A549 (cell line): ENCODE measurements at regions not wholly inside any gene's neighbourhood (a gene's known extent, or its start where the extent isn't known, plus 50 kb on each side); places are given as distances from the start of the nearest gene placed in this dataset.

Experiments used
- ATAC-seq, 2 experiments: fragments of 200-7000 bp in 1 of 2; fragments of >200 bp in 1 of 2; cut with Nextera tagmentation in 1 of 2; cut with Tn5 transposase in 1 of 2; 3 replicates each; pipeline versions ENCODE4 v1.8.0 to v1.9.1; 2018 to 2020; ENCODE audit warnings: mild to moderate bottlenecking in 1 of 2, moderate library complexity in 1 of 2
- CTCF ChIA-PET: fragments of 300-600 bp; sonication (Branson Sonifier 250); formaldehyde crosslinking; extraction: SDS; loops from one replicate; lab custom pipeline; 2021; ENCODE audit warnings: antibody characterized with exemption, inconsistent platforms; lab: Yijun Ruan, JAX
- POLR2A ChIA-PET: fragments of 350-600 bp; formaldehyde crosslinking; extraction: SDS; loops from one replicate; lab custom pipeline; 2021; ENCODE audit warnings: antibody characterized with exemption, inconsistent platforms; lab: Yijun Ruan, JAX
- DNase-seq, 2 experiments: peaks; one replicate each; pipeline versions ENCODE4 v3.0.0 to v3.0.0-alpha.2; 2011 to 2016; ENCODE audit warnings: low read depth in 1 of 2, low spot score in 1 of 2
- FAIRE-seq: peaks from 2 replicates; lab custom pipeline; 2011; peaks lifted over from hg19 to GRCh38; lab: Jason Lieb, UNC
- H3K27ac ChIP-seq, 2 experiments: fragments of >200 bp; sonication (Bioruptor Twin); formaldehyde crosslinking; 3 replicates each; pipeline ENCODE4 v1.5.1; 2016 to 2017
- H3K4me1 ChIP-seq: fragments of >200 bp; sonication (Bioruptor Twin); formaldehyde crosslinking; 3 replicates; pipeline ENCODE4 v1.6.1; 2016
- H3K4me2 ChIP-seq: fragments of >200 bp; sonication (Bioruptor Twin); formaldehyde crosslinking; 3 replicates; pipeline ENCODE4 v1.6.1; 2016
- H3K4me3 ChIP-seq: fragments of >200 bp; sonication (Bioruptor Twin); formaldehyde crosslinking; 3 replicates; pipeline ENCODE4 v1.5.1; 2016
- H3K9me3 ChIP-seq: fragments of >200 bp; sonication (Bioruptor Twin); formaldehyde crosslinking; 3 replicates; pipeline ENCODE4 v1.6.1; 2016
- CBX2 ChIP-seq: fragments of 200-600 bp; sonication (generic); IDR thresholded peaks from 2 replicates; pipeline ENCODE4 v1.6.1; 2016; ENCODE audit warnings: low read depth, mild to moderate bottlenecking, borderline replicate concordance
- CEBPB ChIP-seq, 2 experiments: fragments of >200 bp in 1 of 2; sonication (Bioruptor Twin) in 1 of 2; formaldehyde crosslinking in 1 of 2; IDR thresholded peaks; 2 replicates each; pipeline ENCODE4 v1.6.1; 2012 to 2016
- EHF ChIP-seq: fragments of 250-450 bp; sonication (Bioruptor Pico); IDR thresholded peaks from 2 replicates; pipeline ENCODE4 v1.5.0; 2020; ENCODE audit warnings: mild to moderate bottlenecking
- EHMT2 ChIP-seq: fragments of 200-600 bp; sonication (generic); IDR thresholded peaks from 2 replicates; pipeline ENCODE4 v1.6.1; 2016; ENCODE audit warnings: antibody characterized with exemption, low read depth, mild to moderate bottlenecking, moderate library complexity
- ESRRA ChIP-seq: fragments of 150-350 bp; IDR thresholded peaks from 2 replicates; pipeline ENCODE4 v1.6.1; 2014; ENCODE audit warnings: mild to moderate bottlenecking, low read length, borderline replicate concordance
- FOSL2 ChIP-seq, 2 experiments: fragments of 450-650 bp in 1 of 2; fragments of >200 bp in 1 of 2; sonication (Bioruptor Twin) in 1 of 2; formaldehyde crosslinking; IDR thresholded peaks; 2 replicates each; pipeline versions ENCODE4 v1.5.0 to v1.6.1; 2016 to 2020; ENCODE audit warnings: mild to moderate bottlenecking in 1 of 2, moderate library complexity in 1 of 2
- FOXS1 ChIP-seq: fragments of 250-450 bp; sonication (Bioruptor Pico); IDR thresholded peaks from 2 replicates; pipeline ENCODE4 v1.5.0; 2020; ENCODE audit warnings: mild to moderate bottlenecking, moderate library complexity
- GATA3 ChIP-seq: IDR thresholded peaks from 2 replicates; pipeline ENCODE4 v1.6.1; 2012; ENCODE audit warnings: borderline replicate concordance
- HMGXB4 ChIP-seq: fragments of 250-450 bp; sonication (Bioruptor Pico); IDR thresholded peaks from 2 replicates; pipeline ENCODE4 v1.5.0; 2021; ENCODE audit warnings: mild to moderate bottlenecking, moderate library complexity, borderline replicate concordance
- HOXB13 ChIP-seq: fragments of 250-450 bp; sonication (Bioruptor Pico); IDR thresholded peaks from 2 replicates; pipeline ENCODE4 v1.5.0; 2020; ENCODE audit warnings: low read depth, mild to moderate bottlenecking, moderate library complexity
- HOXB5 ChIP-seq: fragments of 250-450 bp; sonication (Bioruptor Pico); IDR thresholded peaks from 2 replicates; pipeline ENCODE4 v1.5.0; 2020; ENCODE audit warnings: mild to moderate bottlenecking, moderate library complexity
- KDM1A ChIP-seq: fragments of 200-600 bp; sonication (generic); IDR thresholded peaks from 2 replicates; pipeline ENCODE4 v1.6.1; 2016; ENCODE audit warnings: low read depth, mild to moderate bottlenecking
- MYC ChIP-seq: IDR thresholded peaks from 2 replicates; pipeline ENCODE4 v1.6.1; 2012; ENCODE audit warnings: mild to moderate bottlenecking, inconsistent platforms, low read length, improper control_type of control experiment, borderline replicate concordance
- NPAS2 ChIP-seq: fragments of 250-450 bp; sonication (Bioruptor Pico); IDR thresholded peaks from 2 replicates; pipeline ENCODE4 v1.8.0; 2022; ENCODE audit warnings: mild to moderate bottlenecking, moderate library complexity, borderline replicate concordance
- RAD21 ChIP-seq, 2 experiments: fragments of >200 bp in 1 of 2; sonication (Bioruptor Twin) in 1 of 2; formaldehyde crosslinking in 1 of 2; IDR thresholded peaks in 1 of 2; conservative IDR thresholded peaks in 1 of 2; 2 replicates in 1 of 2; 3 replicates in 1 of 2; pipeline ENCODE4 v1.6.1; 2012 to 2018; ENCODE audit warnings: inconsistent platforms in 1 of 2
- RCOR1 ChIP-seq: fragments of 150-350 bp; IDR thresholded peaks from 2 replicates; pipeline ENCODE4 v1.6.1; 2014; ENCODE audit warnings: antibody characterized with exemption, low read length, low read depth
- REST ChIP-seq: fragments of 200-600 bp; sonication (generic); IDR thresholded peaks from 2 replicates; pipeline ENCODE4 v1.6.1; 2016; ENCODE audit warnings: antibody characterized with exemption, mild to moderate bottlenecking, moderate library complexity
- SREBF2 ChIP-seq: fragments of 450-650 bp; IDR thresholded peaks from 2 replicates; pipeline ENCODE4 v1.6.1; 2014; ENCODE audit warnings: mild to moderate bottlenecking, moderate library complexity
- TFCP2L1 ChIP-seq: fragments of 250-450 bp; sonication (Bioruptor Pico); IDR thresholded peaks from 2 replicates; pipeline ENCODE4 v1.5.0; 2021; ENCODE audit warnings: mild to moderate bottlenecking
- ZC3H11A ChIP-seq: fragments of 450-650 bp; IDR thresholded peaks from 2 replicates; pipeline ENCODE4 v1.6.1; 2014; ENCODE audit warnings: antibody characterized with exemption, mild to moderate bottlenecking
- WGBS: methylation state at CpG from one replicate; pipeline ENCODE4 v1.1.6; 2017; ENCODE audit errors: missing lambda C conversion rate; 5-methylcytosine and 5-hydroxymethylcytosine counted together

- POLR2A ChIA-PET: no interaction called here
Measured at GRCh38 chr11:35868491-35868890, 75.4 kb upstream of the LDLRAD3 start.

GRCh38 chr11:35873721-35874120 lies 70.1 kb upstream of the LDLRAD3 start:
- DNase-seq (no peak), ATAC-seq (no peak)
- POLR2A ChIA-PET: no interaction called here

More at GRCh38 chr11:35868491-35868890, 75.4 kb upstream of the LDLRAD3 start:
- CTCF ChIA-PET: interaction anchor here (0.9 to 1.5 kb wide), 3 partner anchors 20 to 390 kb away, joined by 3 to 5 read pairs (median 4); no protein-coding TSS in a partner anchor
- Histone ChIP-seq H3K27ac (no peak overlapping the region), H3K9me3 (peaks cover 20% of the 10 kb centered on the region), H3K4me3 (no peak overlapping the region), H3K4me2 (no peak overlapping the region), H3K4me1 (no peaks in the 10 kb centered on the region)
- no peak for FAIRE-seq
- no peak for ATAC-seq
- DNase-seq: no peak
- TF ChIP-seq HOXB5 (CRISPR knock-in tag) (no peak), RCOR1 (no peak), CEBPB (IDR thresholded peaks at IDR 0.05) (no peak), ZC3H11A (no peak), GATA3 (no peak), MYC (no peak), REST (no peak), FOSL2 (IDR thresholded peaks at IDR 0.05) (no peak), FOSL2 (CRISPR knock-in tag; IDR thresholded peaks at IDR 0.05) (no peak), NPAS2 (no peak), TFCP2L1 (no peak), ESRRA (no peak), HMGXB4 (CRISPR knock-in tag) (no peak), FOXS1 (CRISPR knock-in tag) (no peak), HOXB13 (no peak), EHF (CRISPR knock-in tag) (no peak), RAD21 (conservative IDR thresholded peaks at IDR 0.05 in 1 of 2, IDR thresholded peaks at IDR 0.05 in 1 of 2) (no peak), SREBF2 (no peak)
- 24% methylated on average over 2 of the region's 2 CpGs for WGBS

More at GRCh38 chr11:35873721-35874120, 70.1 kb upstream of the LDLRAD3 start:
- no peak for FAIRE-seq
- CTCF ChIA-PET: interaction anchor here (0.9 to 1.9 kb wide), 2 partner anchors 52 to 183 kb away, joined by 3 to 7 read pairs; no protein-coding TSS in a partner anchor
- H3K4me3 ChIP-seq: no peak overlapping the region
- no peak overlapping the region for H3K4me2 ChIP-seq
- peaks cover 15% of the 10 kb centered on the region; the same call in 2 of the 3 replicates for H3K9me3 ChIP-seq
- H3K27ac ChIP-seq: no peak overlapping the region
- TF ChIP-seq EHMT2 (no peak), KDM1A (no peak), CBX2 (no peak)
- 20% methylated on average over 3 of the region's 3 CpGs for WGBS
- no peaks in the 10 kb centered on the region for H3K4me1 ChIP-seq
